Astrocyte of the spinal cord (primary cell): ENCODE measurements at regions not wholly inside any gene's neighbourhood (a gene's known extent, or its start where the extent isn't known, plus 50 kb on each side); places are given as distances from the start of the nearest gene placed in this dataset.

Experiments
- DNase-seq: peaks from one replicate; pipeline ENCODE4 v3.0.0; 2011; ENCODE audit warnings: low read depth, low spot score
- H3K4me3 ChIP-seq: 2 replicates; pipeline ENCODE4 v1.5.1; 2011; ENCODE audit warnings: low read depth, mild to moderate bottlenecking, low read length, moderate library complexity
- in situ Hi-C: cut with HindIII; loops from 2 replicates; pipeline ENCODE4 v1.10.0; 2017; ENCODE audit warnings: low sequenced_read_pairs
- TF ChIP-seq, protein P1 (sequence below): IDR thresholded peaks from 2 replicates; pipeline ENCODE4 v1.5.1; 2012; ENCODE audit warnings: low read depth, mild to moderate bottlenecking, low read length, inconsistent platforms

- TF ChIP-seq, protein P1, sequence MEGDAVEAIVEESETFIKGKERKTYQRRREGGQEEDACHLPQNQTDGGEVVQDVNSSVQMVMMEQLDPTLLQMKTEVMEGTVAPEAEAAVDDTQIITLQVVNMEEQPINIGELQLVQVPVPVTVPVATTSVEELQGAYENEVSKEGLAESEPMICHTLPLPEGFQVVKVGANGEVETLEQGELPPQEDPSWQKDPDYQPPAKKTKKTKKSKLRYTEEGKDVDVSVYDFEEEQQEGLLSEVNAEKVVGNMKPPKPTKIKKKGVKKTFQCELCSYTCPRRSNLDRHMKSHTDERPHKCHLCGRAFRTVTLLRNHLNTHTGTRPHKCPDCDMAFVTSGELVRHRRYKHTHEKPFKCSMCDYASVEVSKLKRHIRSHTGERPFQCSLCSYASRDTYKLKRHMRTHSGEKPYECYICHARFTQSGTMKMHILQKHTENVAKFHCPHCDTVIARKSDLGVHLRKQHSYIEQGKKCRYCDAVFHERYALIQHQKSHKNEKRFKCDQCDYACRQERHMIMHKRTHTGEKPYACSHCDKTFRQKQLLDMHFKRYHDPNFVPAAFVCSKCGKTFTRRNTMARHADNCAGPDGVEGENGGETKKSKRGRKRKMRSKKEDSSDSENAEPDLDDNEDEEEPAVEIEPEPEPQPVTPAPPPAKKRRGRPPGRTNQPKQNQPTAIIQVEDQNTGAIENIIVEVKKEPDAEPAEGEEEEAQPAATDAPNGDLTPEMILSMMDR: no peak
- in situ Hi-C loops: no loop called here
- H3K4me3 ChIP-seq: no peak overlapping the region
- DNase-seq: no peak
These were observed 62.7 kb upstream of the GRAMD2B start for GRCh38 chr5:126360467-126360866.

- no peak overlapping the region for H3K4me3 ChIP-seq
- no peak for DNase-seq
- TF ChIP-seq, protein P1: no peak
- in situ Hi-C loops: no loop called here
These were observed 59.6 kb upstream of the GRAMD2B start for GRCh38 chr5:126363658-126364057.

DNA sequence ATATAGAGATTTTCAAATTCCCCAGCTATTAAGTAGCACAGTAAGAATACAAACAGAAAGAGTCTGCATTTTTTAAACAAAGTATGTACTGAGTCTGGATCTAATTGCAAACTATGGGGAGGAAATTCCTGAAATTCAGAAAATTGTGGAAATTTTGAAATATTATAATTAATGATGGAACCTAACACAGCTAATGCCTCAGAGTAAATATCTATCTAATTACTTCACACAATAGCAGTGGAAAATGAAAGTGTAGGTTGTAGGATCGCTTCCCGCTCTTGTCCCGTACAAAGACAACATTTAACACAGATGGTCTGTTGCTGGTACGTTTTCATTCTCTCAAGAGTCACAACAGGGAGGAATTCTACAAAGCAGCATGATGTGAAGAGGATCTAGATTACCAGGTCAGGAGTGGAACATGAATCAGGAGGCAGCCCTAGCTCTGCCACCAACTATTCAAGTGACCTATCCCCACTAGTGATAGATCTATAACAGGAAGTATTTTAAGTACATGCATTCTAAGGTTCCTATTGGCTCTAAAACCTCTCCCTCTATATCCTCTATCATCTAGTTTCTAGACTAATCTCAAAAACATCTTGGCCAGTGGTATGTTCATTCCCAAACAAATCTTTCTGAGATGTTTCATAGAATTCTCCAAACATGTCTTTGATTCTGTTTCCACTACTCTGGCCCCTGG is 58.9 kb upstream of the GRAMD2B start:
- TF ChIP-seq, protein P1: no peak
- in situ Hi-C loops: no loop called here
- H3K4me3 ChIP-seq: no peak overlapping the region
- no peak for DNase-seq

DNA sequence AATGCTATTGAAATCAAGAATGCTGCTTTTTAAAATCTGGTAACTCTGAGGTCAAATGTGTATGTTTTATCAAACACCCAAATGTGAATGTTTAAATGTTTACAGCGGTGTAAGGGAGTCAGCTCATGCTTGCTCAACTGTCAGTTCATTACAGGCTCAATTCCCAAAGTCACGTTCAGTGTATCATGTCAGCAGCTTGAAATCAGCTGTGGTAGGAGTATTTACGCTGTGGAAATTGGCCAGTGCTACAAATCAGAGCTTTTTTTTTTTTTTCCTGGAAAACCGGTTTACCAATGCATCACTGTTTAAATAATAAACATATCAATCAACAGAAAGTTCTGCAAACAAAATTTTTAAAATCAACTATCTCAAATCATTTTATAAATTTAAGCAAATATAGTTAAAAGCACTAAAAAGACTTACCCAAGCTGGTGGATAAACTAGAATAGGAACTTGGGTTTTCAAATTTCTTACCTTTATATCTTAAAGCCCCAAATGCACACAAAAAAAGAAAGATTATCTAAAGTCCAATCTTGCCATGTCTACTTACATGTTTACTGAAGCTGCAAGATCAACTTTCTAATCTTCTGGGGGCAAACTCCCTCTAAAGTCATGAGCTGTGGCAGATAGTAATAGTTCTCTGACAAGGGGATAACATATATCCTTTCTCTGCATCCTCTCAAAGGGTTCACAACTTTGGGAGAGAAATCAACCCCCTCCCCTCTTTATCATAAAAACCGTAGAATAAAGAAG is 57.6 kb upstream of the GRAMD2B start:
- H3K4me3 ChIP-seq: no peak overlapping the region
- no peak for DNase-seq
- TF ChIP-seq, protein P1: no peak
- in situ Hi-C loops: no loop called here

DNA sequence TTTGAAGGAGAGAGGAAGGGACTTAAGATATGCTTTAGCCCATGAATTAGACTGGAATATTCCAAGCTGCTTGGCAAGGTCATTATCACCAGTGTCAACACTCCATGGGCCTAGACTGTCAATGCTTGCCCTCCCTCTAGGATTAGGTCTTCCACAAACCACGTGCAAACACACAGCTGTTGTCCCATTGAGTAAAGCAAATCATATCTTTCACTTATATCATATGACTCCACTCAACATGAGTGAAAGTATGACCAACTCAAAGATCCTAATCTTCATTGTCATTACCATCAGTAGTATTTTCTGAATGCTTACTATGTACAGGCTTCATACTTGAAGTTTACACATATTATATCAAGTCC is 57.0 kb upstream of the GRAMD2B start:
- TF ChIP-seq, protein P1: no peak
- in situ Hi-C loops: no loop called here
- H3K4me3 ChIP-seq: no peak overlapping the region
- no peak for DNase-seq

- TF ChIP-seq, protein P1: no peak
- in situ Hi-C loops: no loop called here
- no peak overlapping the region for H3K4me3 ChIP-seq
- DNase-seq: no peak
These were observed 54.9 kb upstream of the GRAMD2B start for GRCh38 chr5:126368239-126368812.
